CD4-positive, alpha-beta T cell treated with Interleukin-10 for 1 hour (primary cell): ENCODE measurements at regions not wholly inside any gene's neighbourhood (a gene's known extent, or its start where the extent isn't known, plus 50 kb on each side); places are given as distances from the start of the nearest gene placed in this dataset.

ENCODE experiments used
- DNase-seq: peaks from one replicate; pipeline ENCODE4 v3.0.0-alpha.2; 2020

DNA sequence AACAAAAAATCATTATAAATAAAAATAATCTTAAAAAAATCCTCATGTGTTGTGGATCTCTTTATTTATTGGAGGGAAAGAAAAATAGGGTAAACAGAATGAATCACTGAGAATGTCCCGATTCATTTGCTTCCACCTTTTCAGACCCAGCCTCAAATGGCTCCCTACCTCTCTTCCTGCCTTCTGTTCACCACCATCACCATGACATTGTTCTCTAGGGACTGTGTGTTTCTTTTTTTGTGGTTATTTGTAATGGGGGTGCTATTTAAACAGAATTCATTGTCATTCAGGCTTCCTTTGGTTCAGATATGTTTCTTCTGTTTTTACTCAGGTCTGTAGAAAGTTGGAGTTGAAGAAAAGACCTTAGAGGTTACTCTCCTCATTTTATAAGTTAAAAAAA lies 198.2 kb downstream of the KIF4B start:
- DNase-seq = no peak

DNA sequence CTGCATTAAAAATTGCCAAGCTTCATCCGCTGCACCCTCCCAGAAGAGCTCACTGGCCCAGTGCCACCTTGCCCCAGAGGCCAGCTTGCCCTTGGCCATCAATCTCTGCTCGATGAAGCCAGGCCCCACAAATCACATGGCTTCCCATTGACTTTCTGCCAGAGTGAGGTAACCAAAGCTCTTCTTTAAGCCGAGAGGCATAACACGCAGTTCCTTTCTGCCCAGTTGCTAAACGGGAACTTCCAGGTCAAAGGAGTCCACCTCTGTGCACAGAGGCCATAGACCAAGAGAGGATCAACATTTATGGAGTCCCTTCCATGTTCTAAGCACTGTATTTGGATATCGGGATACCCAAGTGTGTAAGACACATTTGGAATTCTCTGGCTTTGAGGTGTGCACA lies 208.8 kb downstream of the KIF4B start:
- no peak for DNase-seq

GRCh38 chr5:155229135-155229534 lies 215.6 kb downstream of the KIF4B start:
- no peak for DNase-seq

GRCh38 chr5:155239803-155240202 lies 226.2 kb downstream of the KIF4B start:
- DNase-seq = no peak

GRCh38 chr5:155250596-155250995 lies 237.0 kb downstream of the KIF4B start:
- no peak for DNase-seq

DNA sequence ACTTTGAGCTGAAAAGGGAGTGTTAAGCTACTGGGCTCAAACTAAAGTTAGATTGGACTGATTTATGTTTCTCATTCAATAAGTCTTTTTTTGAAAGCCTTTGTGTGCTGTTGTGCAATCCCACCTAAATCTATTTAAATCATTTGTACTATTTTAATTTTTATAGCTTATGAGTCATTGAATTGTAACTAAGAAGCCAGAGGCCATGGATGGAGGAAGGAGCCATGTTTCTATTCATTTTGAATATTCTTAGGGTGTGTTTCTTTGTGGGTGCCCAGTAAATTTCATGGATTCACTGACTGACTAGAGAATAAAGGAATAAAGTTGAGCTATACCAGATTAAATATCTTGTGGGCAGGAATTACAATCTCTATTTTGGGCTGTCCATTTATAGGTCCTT lies 238.5 kb downstream of the KIF4B start:
- no peak for DNase-seq

DNA sequence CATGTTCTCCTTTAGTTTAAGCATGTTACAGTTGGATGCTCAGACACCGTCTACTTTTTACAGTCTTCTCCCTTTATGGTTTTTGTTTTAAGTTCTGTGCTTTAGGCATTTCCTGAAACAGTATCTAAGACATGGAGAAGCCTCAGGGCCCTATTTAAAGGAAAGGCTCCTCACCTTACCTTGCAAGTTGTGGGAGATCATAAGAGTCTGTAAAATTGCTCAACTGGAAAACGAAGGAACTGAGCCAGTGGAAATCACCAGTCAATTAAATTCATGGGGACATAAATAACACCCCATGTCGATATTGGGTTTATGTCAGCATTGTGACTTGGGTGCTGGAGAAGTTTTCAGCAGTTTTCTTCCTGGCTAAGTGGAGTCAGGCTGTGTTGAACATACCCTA lies 239.2 kb downstream of the KIF4B start:
- no peak for DNase-seq

DNA sequence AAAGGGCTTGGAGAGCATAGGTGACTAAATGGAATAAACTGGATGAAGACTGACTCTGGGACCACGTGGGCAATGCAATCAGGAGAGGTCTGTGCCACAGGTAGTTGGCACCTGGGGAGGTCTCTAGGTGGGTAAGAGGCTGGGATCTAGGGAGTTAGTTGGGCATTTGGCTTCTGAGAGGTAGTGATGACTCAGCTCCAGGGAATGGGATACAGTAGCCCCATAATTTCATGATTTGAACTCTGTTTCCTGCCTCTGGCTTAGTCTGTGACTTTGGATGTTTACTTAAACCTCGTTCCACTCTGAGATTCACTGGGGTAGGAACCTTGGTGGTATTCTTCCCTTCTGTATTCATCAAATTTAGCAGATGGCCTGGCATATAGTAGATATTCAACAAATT lies 240.8 kb downstream of the KIF4B start:
- DNase-seq = no peak

DNA sequence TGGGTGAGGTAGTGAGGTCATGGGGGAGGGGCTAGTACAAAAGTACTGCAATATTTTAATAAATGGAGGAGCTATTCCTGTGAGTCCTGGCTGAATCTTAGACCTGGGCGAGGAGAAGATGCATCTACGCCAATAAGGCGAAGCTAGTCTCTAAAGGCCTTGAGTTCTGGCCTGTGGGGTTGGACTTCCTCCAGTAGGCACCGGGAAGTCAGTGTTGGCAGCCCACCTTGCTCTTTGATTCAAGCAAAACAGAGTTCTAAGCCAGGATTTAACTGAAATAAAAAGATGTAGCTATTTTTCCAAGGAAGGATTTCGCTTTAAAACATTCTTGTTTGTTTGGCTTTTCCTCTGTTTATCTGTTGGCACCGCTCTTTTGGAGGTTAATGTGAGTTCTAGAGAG lies 244.6 kb downstream of the KIF4B start:
- DNase-seq = no peak

GRCh38 chr5:155259648-155260047 lies 246.1 kb downstream of the KIF4B start:
- no peak for DNase-seq

- DNase-seq = no peak
Measured at GRCh38 chr5:155260798-155261197, 247.2 kb downstream of the KIF4B start.

GRCh38 chr5:155263381-155263780 lies 249.8 kb downstream of the KIF4B start:
- no peak for DNase-seq

- DNase-seq = no peak
Measured at GRCh38 chr5:155264809-155265208, 251.3 kb downstream of the KIF4B start.

GRCh38 chr5:155268770-155269425 lies 255.3 kb downstream of the KIF4B start:
- DNase-seq = no peak

GRCh38 chr5:155270725-155271124 lies 257.2 kb downstream of the KIF4B start:
- DNase-seq = no peak

GRCh38 chr5:155274484-155274883 lies 260.9 kb downstream of the KIF4B start:
- DNase-seq = no peak

- no peak for DNase-seq
Measured at GRCh38 chr5:155275222-155275621, 261.7 kb downstream of the KIF4B start.

GRCh38 chr5:155276231-155276630 lies 262.7 kb downstream of the KIF4B start:
- no peak for DNase-seq

DNA sequence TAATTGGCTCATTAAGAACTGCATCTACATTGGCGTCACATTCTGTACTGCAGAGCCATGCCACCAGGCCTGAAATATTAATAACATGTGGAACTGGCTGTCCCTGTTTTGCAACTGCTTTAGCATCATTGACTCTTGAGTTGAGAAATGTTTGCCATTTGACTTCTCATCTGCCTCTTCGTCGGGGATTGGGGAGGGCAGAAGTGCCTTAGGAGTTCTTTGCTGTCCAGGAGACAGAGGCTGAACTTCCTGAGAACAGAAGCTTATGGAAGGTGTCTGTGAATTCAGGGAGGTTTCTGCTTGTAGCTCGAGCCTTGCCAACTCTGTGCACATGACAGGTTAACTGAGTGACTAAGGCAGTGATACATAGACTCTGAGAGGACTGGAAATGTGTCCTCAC lies 265.0 kb downstream of the KIF4B start:
- DNase-seq = no peak

GRCh38 chr5:155282503-155283107 lies 269.1 kb downstream of the KIF4B start:
- no peak for DNase-seq

- DNase-seq = no peak
Measured at GRCh38 chr5:155285706-155286105, 272.2 kb downstream of the KIF4B start.

DNA sequence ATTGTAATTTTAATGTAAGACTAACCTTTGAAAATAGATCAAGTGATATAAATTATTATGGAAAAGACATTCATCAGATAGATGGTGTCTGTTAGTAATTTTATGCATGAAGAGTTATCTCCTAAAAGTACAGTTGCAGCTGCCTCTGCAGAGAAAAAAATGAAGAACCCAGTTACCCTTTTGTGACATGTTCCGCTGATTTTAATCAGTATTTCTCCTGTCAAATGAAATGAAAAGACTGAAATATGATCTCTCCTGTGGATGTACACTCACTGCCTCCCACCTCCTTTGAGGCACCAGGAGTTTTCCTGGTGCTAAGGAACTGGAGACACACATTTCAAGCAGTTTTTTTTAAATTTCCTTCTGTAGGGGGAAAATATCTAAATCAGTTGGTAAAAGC lies 277.4 kb downstream of the KIF4B start:
- no peak for DNase-seq

- DNase-seq = no peak
Measured at GRCh38 chr5:155293605-155294178, 280.1 kb downstream of the KIF4B start.

DNA sequence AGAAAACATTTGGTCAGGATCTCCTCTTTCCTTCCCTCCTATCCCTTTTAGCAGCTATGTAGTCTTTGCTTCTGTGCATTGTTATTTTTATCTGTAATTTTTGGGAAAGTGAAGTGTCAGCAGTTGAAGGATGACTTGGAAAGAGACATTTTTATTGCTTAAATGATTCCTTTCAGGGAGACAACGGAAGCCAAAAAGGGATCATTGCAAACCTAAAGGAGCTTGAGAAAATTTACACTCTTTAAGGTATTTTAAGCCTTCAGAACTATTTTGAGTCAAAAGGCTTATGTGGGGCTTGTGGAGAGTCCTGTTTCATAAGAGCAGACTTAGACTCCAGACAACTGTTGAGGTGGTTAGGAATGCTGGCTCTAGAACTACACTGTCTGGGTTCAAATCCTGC lies 281.6 kb downstream of the KIF4B start:
- DNase-seq = no peak
